HepG2 (cell line): ENCODE measurements at regions not wholly inside any gene's neighbourhood (a gene's known extent, or its start where the extent isn't known, plus 50 kb on each side); places are given as distances from the start of the nearest gene placed in this dataset.

ENCODE experiments used
- ATF7 ChIP-seq, 2 experiments: fragments of 450-650 bp in 1 of 2; sonication (generic) in 1 of 2; formaldehyde crosslinking in 1 of 2; IDR thresholded peaks; 2 replicates each; pipeline versions ENCODE4 v1.4.0 to v1.6.1; 2016 to 2020; ENCODE audit warnings: antibody characterized with exemption in 1 of 2, mild to moderate bottlenecking in 1 of 2, missing genetic modification reagents in 1 of 2
- FOXM1 ChIP-seq: sonication (generic); formaldehyde crosslinking; IDR thresholded peaks from 2 replicates; pipeline ENCODE4 v1.5.0; 2020; ENCODE audit warnings: missing genetic modification reagents
- MTF1 ChIP-seq: sonication (generic); formaldehyde crosslinking; IDR thresholded peaks from 2 replicates; pipeline ENCODE4 v1.5.0; 2020; ENCODE audit warnings: missing genetic modification reagents
- RORA ChIP-seq: sonication (generic); formaldehyde crosslinking; IDR thresholded peaks from 2 replicates; pipeline ENCODE4 v1.5.0; 2020; ENCODE audit warnings: mild to moderate bottlenecking, missing genetic modification reagents, moderate library complexity
- ZNF101 ChIP-seq: sonication (generic); formaldehyde crosslinking; IDR thresholded peaks from 2 replicates; pipeline ENCODE4 v1.4.0; 2020; ENCODE audit warnings: mild to moderate bottlenecking, low read depth, missing genetic modification reagents, borderline replicate concordance
- ZNF142 ChIP-seq: sonication (generic); formaldehyde crosslinking; IDR thresholded peaks from 2 replicates; pipeline ENCODE4 v1.4.0; 2020; ENCODE audit warnings: missing genetic modification reagents
- ZNF281 ChIP-seq: sonication (generic); formaldehyde crosslinking; IDR thresholded peaks from 2 replicates; pipeline ENCODE4 v1.4.0; 2020; ENCODE audit warnings: missing genetic modification reagents, borderline replicate concordance
- ZXDC ChIP-seq: sonication (generic); formaldehyde crosslinking; IDR thresholded peaks from 2 replicates; pipeline ENCODE4 v1.5.0; 2020; ENCODE audit warnings: mild to moderate bottlenecking, missing genetic modification reagents

DNA sequence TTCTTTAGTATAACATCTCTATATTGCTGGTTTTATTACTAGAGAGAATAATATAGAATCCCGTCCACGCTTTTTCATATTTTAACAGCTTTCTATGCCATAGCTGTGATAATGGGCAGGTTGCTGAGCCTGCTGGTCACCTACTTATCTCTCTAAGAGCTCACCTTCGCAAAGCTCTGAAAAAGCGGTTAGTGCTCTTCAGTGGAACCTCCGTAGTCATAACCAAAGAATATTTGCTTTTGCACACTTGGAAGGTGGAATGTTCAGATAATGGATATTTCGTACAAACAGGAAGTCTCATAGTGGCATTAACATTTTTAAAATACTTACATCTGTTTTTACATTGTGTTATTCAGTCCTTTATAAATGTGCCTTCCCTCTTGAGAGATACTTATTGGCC, 388.9 kb upstream of the ANO3 start (continued):
- no peak for TF ChIP-seq MTF1 (CRISPR knock-in tag)
- TF ChIP-seq ZNF281 (CRISPR knock-in tag): no peak
- no peak for TF ChIP-seq FOXM1
- TF ChIP-seq ZNF101 (CRISPR knock-in tag): no peak
- TF ChIP-seq RORA (CRISPR knock-in tag): no peak
- no peak for TF ChIP-seq ZNF142 (CRISPR knock-in tag)
- no peak for TF ChIP-seq ATF7 (IDR thresholded peaks at IDR 0.05)
- no peak for TF ChIP-seq ATF7 (CRISPR knock-in tag; IDR thresholded peaks at IDR 0.05)
- no peak for TF ChIP-seq ZXDC
